ENCODE measurements at regions not wholly inside any gene's neighbourhood (a gene's known extent, or its start where the extent isn't known, plus 50 kb on each side); places are given as distances from the start of the nearest gene placed in this dataset.

- Histone ChIP-seq H3K27ac (ENCODE audit: low read depth in 2 of 2, low read length in 1 of 2) (no peak overlapping the region), H3K9me3 (ENCODE audit: control insufficient read depth in 2 of 2, insufficient read depth in 1 of 2, low read depth in 1 of 2, low read length in 1 of 2) (no peaks in the 10 kb centered on the region), H3K36me3 (ENCODE audit: control insufficient read depth in 2 of 2, insufficient read depth in 2 of 2, low read length in 1 of 2) (no peaks in the 10 kb centered on the region), H3K27me3 (ENCODE audit: control insufficient read depth in 1 of 2, insufficient read depth in 2 of 2, low read length in 2 of 2) (no peaks in the 10 kb centered on the region), H3K4me1 (ENCODE audit: control insufficient read depth in 2 of 2, insufficient read depth in 2 of 2, low read length in 1 of 2) (peaks cover 2 to 11% of the 10 kb centered on the region in 2 donors), H3K4me3 (ENCODE audit: low read depth in 1 of 2, low read length in 2 of 2) (no peak overlapping the region)
- 87 to 89% methylated on average over 16 of the region's 16 CpGs for WGBS, 2 donors
These were observed 71.8 kb upstream of the HS6ST1 start for GRCh38 chr2:128390256-128390990.

- H3K27me3 ChIP-seq (ENCODE audit: control insufficient read depth in 1 of 2, insufficient read depth in 2 of 2, low read length in 2 of 2), result no peaks in the 10 kb centered on the region
- no peaks in the 10 kb centered on the region for H3K9me3 ChIP-seq (ENCODE audit: control insufficient read depth in 2 of 2, insufficient read depth in 1 of 2, low read depth in 1 of 2, low read length in 1 of 2)
- peaks cover 2 to 11% of the 10 kb centered on the region in 2 donors for H3K4me1 ChIP-seq (ENCODE audit: control insufficient read depth in 2 of 2, insufficient read depth in 2 of 2, low read length in 1 of 2)
- no peaks in the 10 kb centered on the region for H3K36me3 ChIP-seq (ENCODE audit: control insufficient read depth in 2 of 2, insufficient read depth in 2 of 2, low read length in 1 of 2)
- peak overlapping the region in 1 of 2 donors; percentile 13 for H3K4me3 ChIP-seq (ENCODE audit: low read depth in 1 of 2, low read length in 2 of 2)
- peak overlapping the region in 1 of 2 donors; percentile 50 for H3K27ac ChIP-seq (ENCODE audit: low read depth in 2 of 2, low read length in 1 of 2)
- WGBS, 2 donors, result 66 to 68% methylated on average over 15 of the region's 15 CpGs
These were observed 72.4 kb upstream of the HS6ST1 start for GRCh38 chr2:128390991-128391630.

- Histone ChIP-seq H3K27me3 (ENCODE audit: control insufficient read depth in 1 of 2, insufficient read depth in 2 of 2, low read length in 2 of 2) (no peaks in the 10 kb centered on the region), H3K4me1 (ENCODE audit: control insufficient read depth in 2 of 2, insufficient read depth in 2 of 2, low read length in 1 of 2) (peaks cover 2 to 11% of the 10 kb centered on the region in 2 donors), H3K36me3 (ENCODE audit: control insufficient read depth in 2 of 2, insufficient read depth in 2 of 2, low read length in 1 of 2) (no peaks in the 10 kb centered on the region), H3K27ac (ENCODE audit: low read depth in 2 of 2, low read length in 1 of 2) (no peak overlapping the region), H3K9me3 (ENCODE audit: control insufficient read depth in 2 of 2, insufficient read depth in 1 of 2, low read depth in 1 of 2, low read length in 1 of 2) (no peaks in the 10 kb centered on the region), H3K4me3 (ENCODE audit: low read depth in 1 of 2, low read length in 2 of 2) (peak overlapping the region in 1 of 2 donors; percentile 13)
- WGBS, 2 donors, result 75 to 76% methylated on average over 3 of the region's 3 CpGs
These were observed 73.0 kb upstream of the HS6ST1 start for GRCh38 chr2:128391679-128392078.

- Histone ChIP-seq H3K4me3 (ENCODE audit: low read depth in 1 of 2, low read length in 2 of 2) (no peak overlapping the region), H3K36me3 (ENCODE audit: control insufficient read depth in 2 of 2, insufficient read depth in 2 of 2, low read length in 1 of 2) (no peaks in the 10 kb centered on the region), H3K27ac (ENCODE audit: low read depth in 2 of 2, low read length in 1 of 2) (no peak overlapping the region), H3K27me3 (ENCODE audit: control insufficient read depth in 1 of 2, insufficient read depth in 2 of 2, low read length in 2 of 2) (no peaks in the 10 kb centered on the region), H3K9me3 (ENCODE audit: control insufficient read depth in 2 of 2, insufficient read depth in 1 of 2, low read depth in 1 of 2, low read length in 1 of 2) (no peaks in the 10 kb centered on the region), H3K4me1 (ENCODE audit: control insufficient read depth in 2 of 2, insufficient read depth in 2 of 2, low read length in 1 of 2) (peaks cover 2 to 11% of the 10 kb centered on the region in 2 donors)
- WGBS, 2 donors, result 93 to 95% methylated on average over 3 of the region's 3 CpGs
These were observed 73.5 kb upstream of the HS6ST1 start for GRCh38 chr2:128392207-128392606.

- H3K9me3 ChIP-seq (ENCODE audit: control insufficient read depth in 2 of 2, insufficient read depth in 1 of 2, low read depth in 1 of 2, low read length in 1 of 2), result no peaks in the 10 kb centered on the region
- WGBS, 2 donors, result 72 to 74% methylated on average over 11 of the region's 11 CpGs
- H3K4me3 ChIP-seq (ENCODE audit: low read depth in 1 of 2, low read length in 2 of 2), result no peak overlapping the region
- peaks cover 2 to 8% of the 10 kb centered on the region in 2 donors for H3K4me1 ChIP-seq (ENCODE audit: control insufficient read depth in 2 of 2, insufficient read depth in 2 of 2, low read length in 1 of 2)
- no peaks in the 10 kb centered on the region for H3K36me3 ChIP-seq (ENCODE audit: control insufficient read depth in 2 of 2, insufficient read depth in 2 of 2, low read length in 1 of 2)
- H3K27ac ChIP-seq (ENCODE audit: low read depth in 2 of 2, low read length in 1 of 2), result peak overlapping the region in 1 of 2 donors; percentile 33
- H3K27me3 ChIP-seq (ENCODE audit: control insufficient read depth in 1 of 2, insufficient read depth in 2 of 2, low read length in 2 of 2), result no peaks in the 10 kb centered on the region
These were observed 75.5 kb upstream of the HS6ST1 start for GRCh38 chr2:128394007-128394730.

- 82 to 92% methylated on average over 8 to 10 of the region's 10 CpGs for WGBS, 2 donors
- Histone ChIP-seq H3K36me3 (ENCODE audit: control insufficient read depth in 2 of 2, insufficient read depth in 2 of 2, low read length in 1 of 2) (no peaks in the 10 kb centered on the region), H3K27me3 (ENCODE audit: control insufficient read depth in 1 of 2, insufficient read depth in 2 of 2, low read length in 2 of 2) (no peaks in the 10 kb centered on the region), H3K9me3 (ENCODE audit: control insufficient read depth in 2 of 2, insufficient read depth in 1 of 2, low read depth in 1 of 2, low read length in 1 of 2) (no peaks in the 10 kb centered on the region), H3K27ac (ENCODE audit: low read depth in 2 of 2, low read length in 1 of 2) (no peak overlapping the region), H3K4me1 (ENCODE audit: control insufficient read depth in 2 of 2, insufficient read depth in 2 of 2, low read length in 1 of 2) (peaks cover 2 to 8% of the 10 kb centered on the region in 2 donors), H3K4me3 (ENCODE audit: low read depth in 1 of 2, low read length in 2 of 2) (no peak overlapping the region)
These were observed 76.5 kb upstream of the HS6ST1 start for GRCh38 chr2:128395196-128395595.

GRCh38 chr2:128395640-128396499, 77.2 kb upstream of the HS6ST1 start:
- Histone ChIP-seq H3K4me1 (ENCODE audit: control insufficient read depth in 2 of 2, insufficient read depth in 2 of 2, low read length in 1 of 2) (peaks cover 2 to 5% of the 10 kb centered on the region in 2 donors), H3K36me3 (ENCODE audit: control insufficient read depth in 2 of 2, insufficient read depth in 2 of 2, low read length in 1 of 2) (no peaks in the 10 kb centered on the region), H3K9me3 (ENCODE audit: control insufficient read depth in 2 of 2, insufficient read depth in 1 of 2, low read depth in 1 of 2, low read length in 1 of 2) (no peaks in the 10 kb centered on the region), H3K27me3 (ENCODE audit: control insufficient read depth in 1 of 2, insufficient read depth in 2 of 2, low read length in 2 of 2) (no peaks in the 10 kb centered on the region), H3K27ac (ENCODE audit: low read depth in 2 of 2, low read length in 1 of 2) (peak overlapping the region; percentile 90 to 93), H3K4me3 (ENCODE audit: low read depth in 1 of 2, low read length in 2 of 2) (no peak overlapping the region)
- 63 to 70% methylated on average over 15 of the region's 15 CpGs for WGBS, 2 donors

GRCh38 chr2:128396500-128396891, 77.8 kb upstream of the HS6ST1 start:
- peaks cover 2 to 4% of the 10 kb centered on the region in 2 donors for H3K4me1 ChIP-seq (ENCODE audit: control insufficient read depth in 2 of 2, insufficient read depth in 2 of 2, low read length in 1 of 2)
- H3K27ac ChIP-seq (ENCODE audit: low read depth in 2 of 2, low read length in 1 of 2), result peak overlapping the region; percentile 90 to 93
- no peaks in the 10 kb centered on the region for H3K27me3 ChIP-seq (ENCODE audit: control insufficient read depth in 1 of 2, insufficient read depth in 2 of 2, low read length in 2 of 2)
- H3K4me3 ChIP-seq (ENCODE audit: low read depth in 1 of 2, low read length in 2 of 2), result no peak overlapping the region
- 51 to 82% methylated on average over 7 of the region's 7 CpGs for WGBS, 2 donors
- no peaks in the 10 kb centered on the region for H3K36me3 ChIP-seq (ENCODE audit: control insufficient read depth in 2 of 2, insufficient read depth in 2 of 2, low read length in 1 of 2)
- no peaks in the 10 kb centered on the region for H3K9me3 ChIP-seq (ENCODE audit: control insufficient read depth in 2 of 2, insufficient read depth in 1 of 2, low read depth in 1 of 2, low read length in 1 of 2)

- H3K9me3 ChIP-seq (ENCODE audit: control insufficient read depth in 2 of 2, insufficient read depth in 1 of 2, low read depth in 1 of 2, low read length in 1 of 2), result no peaks in the 10 kb centered on the region
- no peaks in the 10 kb centered on the region for H3K36me3 ChIP-seq (ENCODE audit: control insufficient read depth in 2 of 2, insufficient read depth in 2 of 2, low read length in 1 of 2)
- 64 to 76% methylated on average over 2 of the region's 2 CpGs for WGBS, 2 donors
- peaks cover 2 to 4% of the 10 kb centered on the region in 2 donors for H3K4me1 ChIP-seq (ENCODE audit: control insufficient read depth in 2 of 2, insufficient read depth in 2 of 2, low read length in 1 of 2)
- H3K4me3 ChIP-seq (ENCODE audit: low read depth in 1 of 2, low read length in 2 of 2), result no peak overlapping the region
- no peaks in the 10 kb centered on the region for H3K27me3 ChIP-seq (ENCODE audit: control insufficient read depth in 1 of 2, insufficient read depth in 2 of 2, low read length in 2 of 2)
- no peak overlapping the region for H3K27ac ChIP-seq (ENCODE audit: low read depth in 2 of 2, low read length in 1 of 2)
These were observed 78.3 kb upstream of the HS6ST1 start for GRCh38 chr2:128396946-128397345.
